Right cardiac atrium (tissue), 5 donors: ENCODE measurements at regions not wholly inside any gene's neighbourhood (a gene's known extent, or its start where the extent isn't known, plus 50 kb on each side); places are given as distances from the start of the nearest gene placed in this dataset.

Experiments
- ATAC-seq, 2 donors: fragments of 200-7000 bp; cut with Tn5 transposase; one replicate each; pipeline versions ENCODE4 v1.8.0 to v1.9.1; 2020; ENCODE audit warnings: moderate library complexity in 2 of 2, mild to moderate bottlenecking in 1 of 2
- DNase-seq, 3 donors: peaks; one replicate each; pipeline ENCODE4 v3.0.0-alpha.2; 2020
- H3K27ac ChIP-seq: one replicate; pipeline ENCODE4 v1.5.1; 2013; ENCODE audit warnings: mild to moderate bottlenecking, low read length, control low read depth, moderate library complexity
- H3K27me3 ChIP-seq: one replicate; pipeline ENCODE4 v1.6.1; 2013; ENCODE audit not compliant: control insufficient read depth, insufficient read depth
- H3K4me1 ChIP-seq: one replicate; pipeline ENCODE4 v1.6.1; 2013; ENCODE audit warnings: low read length; ENCODE audit not compliant: control insufficient read depth, insufficient read depth
- H3K4me3 ChIP-seq: one replicate; pipeline ENCODE4 v1.5.1; 2013; ENCODE audit warnings: low read length, control low read depth
- H3K9me3 ChIP-seq: one replicate; pipeline ENCODE4 v1.6.1; 2013; ENCODE audit warnings: low read length; ENCODE audit not compliant: control insufficient read depth
- WGBS: extraction: QIAGEN DNeasy Blood & Tissue Kit; methylation state at CpG from one replicate; pipeline ENCODE4 v1.1.7; 2013; 5-methylcytosine and 5-hydroxymethylcytosine counted together
- intact Hi-C, 4 donors: fragments of 100-400 bp; cut with DNase I; formaldehyde crosslinking; loops; one replicate each; pipeline versions ENCODE4 v1.11.0 to v1.14.0; 2022 to 2023
- donor health status: healthy with polysubstance abuse.
- donor health status: DM: no; HTN: yes; CAD: no.
- donor health status: DM: no; HTN: no; CAD: no.
- donor health status: DM: no; HTN: yes; CAD: no; lungs with severe emphysema.
- donor health status: DM: yes; HTN: yes; CAD: no.

DNA sequence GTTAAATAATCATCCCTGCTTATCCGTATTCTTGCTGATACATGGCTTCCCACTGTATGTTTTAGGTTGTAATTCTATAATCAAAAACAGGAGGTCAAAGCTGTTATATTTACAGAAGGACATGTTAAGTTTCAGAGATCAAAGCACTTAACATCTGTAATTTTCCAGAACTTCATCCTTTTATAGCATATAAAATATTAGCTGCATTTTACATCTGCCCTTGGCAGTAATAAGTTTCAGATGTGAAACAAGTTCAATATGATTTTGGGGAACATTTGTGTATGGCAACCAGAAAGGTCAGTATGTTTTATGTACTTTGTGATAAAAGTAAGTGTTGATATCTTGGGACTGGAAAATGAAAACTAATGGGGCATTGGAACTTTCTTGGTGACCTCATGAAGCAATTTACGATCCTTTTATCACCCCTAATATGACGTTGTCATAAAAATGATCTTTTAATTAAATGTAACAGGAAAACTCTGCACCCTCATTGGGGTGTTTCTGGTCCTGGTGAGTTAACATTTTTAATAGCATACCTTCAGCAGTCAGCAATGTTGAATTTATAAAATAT is 449.6 kb downstream of the GPATCH2 start:
- ATAC-seq (no peak), DNase-seq (no peak)
- Histone ChIP-seq H3K4me1 (no peaks in the 10 kb centered on the region), H3K27ac (no peak overlapping the region), H3K27me3 (no peaks in the 10 kb centered on the region), H3K4me3 (no peak overlapping the region), H3K9me3 (no peaks in the 10 kb centered on the region)
- intact Hi-C loops: no loop called here
- WGBS: 59% methylated on average over 3 of the region's 3 CpGs

DNA sequence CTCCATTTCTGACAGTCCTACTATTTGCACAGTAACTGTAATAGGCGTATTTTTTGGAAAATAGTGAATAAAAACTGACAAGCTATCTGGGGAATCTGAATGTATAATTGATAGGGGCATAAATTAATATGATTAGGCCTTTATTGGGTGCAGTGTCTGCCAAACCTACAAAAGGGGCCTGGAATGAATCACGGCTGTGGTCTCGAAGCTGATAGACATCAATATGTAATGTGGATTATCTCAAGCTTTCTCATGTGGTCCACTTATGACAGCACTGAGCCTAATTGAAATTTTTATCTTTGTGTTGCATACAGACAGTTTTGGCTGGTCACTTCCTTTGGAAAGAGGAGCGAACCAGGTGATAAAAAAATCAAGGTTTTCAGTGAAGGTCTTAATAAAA is 450.4 kb downstream of the GPATCH2 start:
- no peak for DNase-seq
- ATAC-seq: no peak
- 71% methylated on average over 4 of the region's 4 CpGs for WGBS
- Histone ChIP-seq H3K9me3 (no peaks in the 10 kb centered on the region), H3K4me3 (no peak overlapping the region), H3K4me1 (no peaks in the 10 kb centered on the region), H3K27me3 (no peaks in the 10 kb centered on the region), H3K27ac (no peak overlapping the region)
- intact Hi-C loops: no loop called here

DNA sequence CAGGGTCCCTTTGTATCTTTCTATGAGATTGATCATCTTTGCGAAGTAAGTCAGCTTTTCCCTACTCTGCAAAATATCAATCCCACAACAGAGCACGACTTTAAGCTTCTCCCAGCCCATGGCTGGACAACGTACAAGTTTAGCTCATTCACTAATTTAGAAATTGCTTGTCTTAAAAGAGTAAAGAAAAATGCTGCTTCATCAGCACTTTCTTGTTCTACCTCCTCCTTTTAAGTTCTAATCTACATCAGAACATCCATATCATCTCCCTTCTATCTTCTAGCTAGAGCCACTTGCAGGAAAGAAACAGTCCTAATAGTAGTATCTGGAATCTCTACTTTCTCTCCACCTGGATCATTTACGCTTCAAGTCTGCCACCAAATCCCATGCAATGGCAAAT is 441.2 kb upstream of the ESRRG start:
- Histone ChIP-seq H3K9me3 (no peaks in the 10 kb centered on the region), H3K4me1 (no peaks in the 10 kb centered on the region), H3K27ac (no peak overlapping the region), H3K4me3 (no peak overlapping the region), H3K27me3 (no peaks in the 10 kb centered on the region)
- DNase-seq: no peak
- 85% methylated on average over 4 of the region's 4 CpGs for WGBS
- intact Hi-C loops: no loop called here
- ATAC-seq: no peak

- intact Hi-C loops: no loop called here
- WGBS: 80% methylated on average over 4 of the region's 4 CpGs
Observed at GRCh38 chr1:217153361-217153760, 430.1 kb upstream of the ESRRG start.

DNA sequence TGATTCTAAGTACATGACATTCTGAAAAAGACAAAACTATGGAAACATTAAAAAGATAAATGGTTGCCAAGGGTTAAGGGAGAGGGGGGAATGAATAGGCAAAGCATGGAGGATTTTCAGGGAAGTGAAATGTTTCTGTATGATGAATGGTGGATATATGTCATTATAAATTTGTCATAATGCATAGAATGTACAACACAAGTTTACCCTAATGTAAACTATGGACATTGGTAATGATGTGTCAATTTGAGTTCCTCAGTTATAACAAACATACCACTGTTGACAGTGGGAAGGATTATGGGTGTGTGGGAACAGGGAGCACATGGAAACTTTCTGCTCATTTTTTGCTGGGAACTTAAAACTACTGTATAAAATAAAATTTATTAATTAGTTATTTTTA is 427.1 kb upstream of the ESRRG start:
- H3K27me3 ChIP-seq: no peaks in the 10 kb centered on the region
- H3K9me3 ChIP-seq: no peaks in the 10 kb centered on the region
- no peak overlapping the region for H3K27ac ChIP-seq
- DNase-seq (no peak), ATAC-seq (no peak)
- intact Hi-C loops: no loop called here
- no peak overlapping the region for H3K4me3 ChIP-seq
- no peaks in the 10 kb centered on the region for H3K4me1 ChIP-seq

More at GRCh38 chr1:217153361-217153760, 430.1 kb upstream of the ESRRG start:
- H3K4me1 ChIP-seq: no peaks in the 10 kb centered on the region
- no peak for DNase-seq
- no peak overlapping the region for H3K4me3 ChIP-seq
- H3K27ac ChIP-seq: no peak overlapping the region
- H3K9me3 ChIP-seq: no peaks in the 10 kb centered on the region
- peak in 1 of 2 donors; percentile 68 for ATAC-seq
- H3K27me3 ChIP-seq: no peaks in the 10 kb centered on the region

DNA sequence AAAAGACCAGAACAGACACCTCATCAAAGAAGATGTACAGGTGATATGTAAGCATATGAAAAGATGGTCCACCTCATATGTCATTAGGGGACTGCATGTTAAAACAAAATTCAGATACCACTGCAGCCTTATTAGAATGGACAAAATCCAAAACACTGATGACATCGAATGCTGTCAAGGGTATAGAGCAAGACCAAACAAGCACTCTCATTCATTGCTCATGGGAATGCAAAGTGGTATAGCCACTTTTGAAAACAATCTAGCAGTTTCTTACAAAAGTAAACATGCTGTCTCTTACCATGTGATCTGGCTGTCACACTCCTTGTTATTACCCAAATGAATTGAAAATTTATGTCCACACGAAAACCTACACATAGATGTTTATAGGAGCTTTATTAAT is 426.6 kb upstream of the ESRRG start:
- no peak for DNase-seq
- Histone ChIP-seq H3K9me3 (no peaks in the 10 kb centered on the region), H3K4me3 (no peak overlapping the region), H3K27ac (no peak overlapping the region), H3K27me3 (no peaks in the 10 kb centered on the region), H3K4me1 (no peaks in the 10 kb centered on the region)
- WGBS: 73% methylated on average over 2 of the region's 2 CpGs
- intact Hi-C loops: no loop called here
- no peak for ATAC-seq

GRCh38 chr1:217141711-217142110 is 418.5 kb upstream of the ESRRG start:
- 77% methylated on average over 2 of the region's 2 CpGs for WGBS
- no peaks in the 10 kb centered on the region for H3K4me1 ChIP-seq
- H3K27ac ChIP-seq: no peak overlapping the region
- H3K27me3 ChIP-seq: no peaks in the 10 kb centered on the region
- intact Hi-C loops: no loop called here
- no peak overlapping the region for H3K4me3 ChIP-seq
- no peaks in the 10 kb centered on the region for H3K9me3 ChIP-seq
- ATAC-seq (no peak), DNase-seq (no peak)

- H3K27me3 ChIP-seq: no peaks in the 10 kb centered on the region
- peak in 2 of 3 donors; percentile 25 to 34 for DNase-seq
Observed at GRCh38 chr1:217140041-217140901, 417.0 kb upstream of the ESRRG start.

GRCh38 chr1:217139513-217139912 is 416.3 kb upstream of the ESRRG start:
- ATAC-seq: peak in 1 of 2 donors; percentile 41
- intact Hi-C loops: no loop called here
- no peaks in the 10 kb centered on the region for H3K9me3 ChIP-seq
- DNase-seq: peak in 1 of 3 donors; percentile 61
- no peaks in the 10 kb centered on the region for H3K27me3 ChIP-seq
- H3K4me3 ChIP-seq: peak overlapping the region; percentile 25
- WGBS: 19% methylated on average over 29 of the region's 29 CpGs
- no peak overlapping the region for H3K27ac ChIP-seq
- no peaks in the 10 kb centered on the region for H3K4me1 ChIP-seq

More at GRCh38 chr1:217140041-217140901, 417.0 kb upstream of the ESRRG start:
- 21% methylated on average over 30 of the region's 30 CpGs for WGBS
- ATAC-seq: peak; percentile 42 to 68
- Histone ChIP-seq H3K27ac (no peak overlapping the region), H3K9me3 (no peaks in the 10 kb centered on the region), H3K4me1 (no peaks in the 10 kb centered on the region), H3K4me3 (peak overlapping the region; percentile 25)
- intact Hi-C loops: no loop called here

- WGBS: 67% methylated on average over 12 of the region's 12 CpGs
- H3K4me3 ChIP-seq: no peak overlapping the region
- H3K9me3 ChIP-seq: no peaks in the 10 kb centered on the region
- no peaks in the 10 kb centered on the region for H3K4me1 ChIP-seq
- intact Hi-C loops: no loop called here
- no peaks in the 10 kb centered on the region for H3K27me3 ChIP-seq
- no peak for ATAC-seq
- DNase-seq: peak in 1 of 3 donors; percentile 12
- no peak overlapping the region for H3K27ac ChIP-seq
Observed at GRCh38 chr1:217138799-217139466, 415.7 kb upstream of the ESRRG start.

DNA sequence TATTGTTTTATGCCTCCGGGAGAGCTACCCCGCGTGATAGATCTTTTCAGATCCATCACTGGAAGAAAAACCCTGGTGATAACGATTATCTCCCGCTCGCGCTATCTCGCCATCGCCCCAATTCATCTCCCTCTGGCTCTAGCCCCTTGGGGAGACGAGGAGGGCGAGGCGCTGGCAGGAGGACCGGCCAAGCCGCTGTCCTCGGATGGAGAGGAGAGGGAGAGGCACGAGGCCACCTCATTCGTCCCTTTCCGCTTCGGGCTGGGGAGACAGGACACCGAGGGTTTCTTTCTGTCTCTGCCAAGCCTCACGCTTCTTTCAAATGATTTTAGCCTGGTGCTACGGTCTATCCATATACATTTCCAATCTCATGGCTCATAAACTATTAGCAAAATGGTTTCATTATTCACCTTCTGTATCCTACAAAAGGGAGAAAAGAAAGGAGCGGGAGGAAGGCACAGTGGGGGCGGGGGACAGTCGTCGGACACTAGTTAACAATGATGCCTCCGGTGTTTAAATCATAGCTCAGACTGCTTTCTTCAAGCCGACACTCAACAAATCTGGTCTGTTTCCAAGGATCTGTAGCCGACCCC is 415.0 kb upstream of the ESRRG start:
- H3K9me3 ChIP-seq: no peaks in the 10 kb centered on the region
- 32% methylated on average over 29 of the region's 29 CpGs for whole genome bisulfite sequencing
- no peak overlapping the region for H3K27ac ChIP-seq
- DNase-seq (no peak), ATAC-seq (no peak)
- H3K4me3 ChIP-seq: no peak overlapping the region
- no peaks in the 10 kb centered on the region for H3K27me3 ChIP-seq
- intact Hi-C loops: no loop called here
- no peaks in the 10 kb centered on the region for H3K4me1 ChIP-seq
